GM12891 (cell line): ENCODE measurements at regions not wholly inside any gene's neighbourhood (a gene's known extent, or its start where the extent isn't known, plus 50 kb on each side); places are given as distances from the start of the nearest gene placed in this dataset.

Source experiments
- DNase-seq: peaks from one replicate; pipeline ENCODE4 v3.0.0; 2011; ENCODE audit warnings: low spot score; ENCODE audit not compliant: insufficient read length
- FAIRE-seq: peaks from 2 replicates; lab custom pipeline; 2011; peaks lifted over from hg19 to GRCh38; lab: Jason Lieb, UNC
- PAX5 ChIP-seq: IDR thresholded peaks from 2 replicates; pipeline ENCODE4 v1.6.1; 2011; ENCODE audit warnings: low read length, moderate library complexity, mild to moderate bottlenecking; ENCODE audit not compliant: insufficient read depth, severe bottlenecking
- POLR2A ChIP-seq: IDR thresholded peaks from 2 replicates; pipeline ENCODE4 v1.6.1; 2011; ENCODE audit warnings: low read depth, low read length, control low read depth
- POLR2AphosphoS5 ChIP-seq: IDR thresholded peaks from 2 replicates; pipeline ENCODE4 v1.6.1; 2011; ENCODE audit warnings: low read depth, low read length, control low read depth
- POU2F2 ChIP-seq: IDR thresholded peaks from 2 replicates; pipeline ENCODE4 v1.6.1; 2011; ENCODE audit warnings: low read depth, mild to moderate bottlenecking, control low read depth, low read length, moderate library complexity
- SPI1 ChIP-seq: IDR thresholded peaks from 2 replicates; pipeline ENCODE4 v1.6.1; 2011; ENCODE audit warnings: low read depth, low read length, control low read depth
- TAF1 ChIP-seq: IDR thresholded peaks from 2 replicates; pipeline ENCODE4 v1.6.1; 2011; ENCODE audit warnings: low read depth, low read length, control low read depth

- DNase-seq (no peak), FAIRE-seq (no peak)
- TF ChIP-seq POLR2A: no peak
- no peak for TF ChIP-seq SPI1
- TF ChIP-seq PAX5: no peak
- no peak for TF ChIP-seq POLR2AphosphoS5
Observed at GRCh38 chr14:87573591-87573990, 419.4 kb downstream of the GALC start.

DNA sequence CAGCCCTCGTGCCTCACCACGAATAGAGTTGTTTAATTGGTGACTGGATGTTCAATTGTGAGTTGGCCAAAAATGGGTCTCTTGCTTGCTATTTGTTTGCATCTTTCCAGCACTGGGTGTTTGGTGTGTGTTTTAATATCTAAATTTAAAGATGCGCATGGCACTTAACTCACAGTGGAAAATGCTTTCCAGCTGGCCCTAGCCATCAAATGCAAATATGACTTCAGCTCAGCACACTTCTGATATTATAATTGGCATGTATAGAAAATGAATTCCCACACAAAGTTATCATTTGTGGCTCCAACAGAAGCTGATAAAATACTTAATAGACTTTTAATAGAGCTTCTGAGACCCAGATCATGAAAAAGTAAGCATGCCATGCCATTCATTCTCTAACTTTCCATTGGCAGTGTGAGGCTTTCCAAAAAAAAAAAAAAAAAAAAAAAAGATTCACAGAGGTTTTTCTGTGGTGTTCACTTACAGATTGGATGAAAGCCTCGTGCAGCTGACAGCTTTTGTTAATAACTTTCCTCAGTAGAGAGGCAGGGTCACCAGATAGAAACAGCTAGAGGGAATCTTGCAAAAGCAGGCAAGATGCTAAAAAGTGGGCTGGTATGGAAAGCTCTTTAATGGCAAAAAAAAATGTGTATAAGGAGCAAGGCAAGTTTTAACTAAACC is 425.2 kb downstream of the GALC start:
- no peak for DNase-seq
- TF ChIP-seq POLR2AphosphoS5 (no peak), POLR2A (no peak), TAF1 (no peak), POU2F2 (no peak), SPI1 (no peak), PAX5 (no peak)
- no peak for FAIRE-seq

- no peak for DNase-seq
- TF ChIP-seq SPI1: no peak
- TF ChIP-seq POLR2A: no peak
- no peak for TF ChIP-seq TAF1
- no peak for TF ChIP-seq POU2F2
- TF ChIP-seq PAX5: no peak
- FAIRE-seq: no peak
Observed at GRCh38 chr14:87566991-87567390, 426.0 kb downstream of the GALC start.

DNA sequence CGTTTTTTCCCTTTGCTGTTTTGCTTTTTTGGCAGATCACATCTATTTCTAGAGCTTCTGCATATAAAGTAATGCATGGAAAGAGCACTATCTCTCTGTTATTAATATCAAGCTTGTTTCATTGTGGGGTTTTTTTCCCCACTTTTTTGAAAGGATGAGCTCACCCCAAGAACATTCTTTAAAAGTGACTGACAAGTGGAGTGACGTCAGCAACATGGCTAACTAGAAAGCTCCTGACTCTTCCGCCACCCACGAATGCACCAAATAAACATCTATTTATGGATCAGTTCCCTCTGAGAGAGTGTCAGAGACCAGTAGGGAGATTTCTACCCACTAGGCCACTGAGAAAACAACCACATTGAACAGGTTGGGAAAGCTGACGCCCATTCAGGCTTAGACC is 445.4 kb downstream of the GALC start:
- TF ChIP-seq POU2F2: no peak
- TF ChIP-seq POLR2A: no peak
- TF ChIP-seq POLR2AphosphoS5: no peak
- no peak for TF ChIP-seq PAX5
- TF ChIP-seq SPI1: no peak
- no peak for TF ChIP-seq TAF1
- no peak for DNase-seq
- no peak for FAIRE-seq

- DNase-seq (no peak), FAIRE-seq (no peak)
- TF ChIP-seq SPI1 (no peak), POLR2AphosphoS5 (no peak), POLR2A (no peak), PAX5 (no peak), POU2F2 (no peak)
Observed at GRCh38 chr14:87542288-87542687, 450.7 kb downstream of the GALC start.

- DNase-seq: no peak
- FAIRE-seq: no peak
Observed at GRCh38 chr14:87540339-87540738, 452.6 kb downstream of the GALC start.

GRCh38 chr14:87529081-87529480 is 463.9 kb downstream of the GALC start:
- DNase-seq (no peak), FAIRE-seq (no peak)

More at GRCh38 chr14:87540339-87540738, 452.6 kb downstream of the GALC start:
- TF ChIP-seq PAX5: no peak
- no peak for TF ChIP-seq TAF1
- no peak for TF ChIP-seq POU2F2
- no peak for TF ChIP-seq SPI1
- no peak for TF ChIP-seq POLR2AphosphoS5
- no peak for TF ChIP-seq POLR2A

DNA sequence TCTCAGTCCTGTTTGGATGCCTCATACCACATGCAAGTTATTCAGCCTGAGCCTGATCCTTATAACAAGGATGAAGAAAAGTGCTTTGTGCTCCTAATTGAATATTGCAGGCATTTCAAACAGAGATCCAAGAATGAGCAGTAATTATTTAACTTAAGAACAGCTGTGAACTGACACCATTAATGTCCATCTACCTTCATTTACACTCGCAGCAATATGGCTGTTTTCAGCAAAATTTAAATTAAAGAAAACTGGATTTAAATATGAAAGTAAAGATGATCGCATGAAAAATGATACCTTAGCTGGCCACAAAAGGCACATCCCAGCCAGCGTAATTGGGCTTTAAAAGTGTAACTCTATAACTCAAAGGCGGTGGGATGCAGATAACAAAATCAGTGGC is 466.3 kb downstream of the GALC start:
- TF ChIP-seq TAF1 (no peak), SPI1 (no peak), POLR2AphosphoS5 (no peak), POU2F2 (no peak), POLR2A (no peak), PAX5 (no peak)
- FAIRE-seq (no peak), DNase-seq (no peak)

More at GRCh38 chr14:87529081-87529480, 463.9 kb downstream of the GALC start:
- no peak for TF ChIP-seq POLR2A
- TF ChIP-seq TAF1: no peak
- TF ChIP-seq POLR2AphosphoS5: no peak
- no peak for TF ChIP-seq PAX5
- no peak for TF ChIP-seq SPI1
- TF ChIP-seq POU2F2: no peak

DNA sequence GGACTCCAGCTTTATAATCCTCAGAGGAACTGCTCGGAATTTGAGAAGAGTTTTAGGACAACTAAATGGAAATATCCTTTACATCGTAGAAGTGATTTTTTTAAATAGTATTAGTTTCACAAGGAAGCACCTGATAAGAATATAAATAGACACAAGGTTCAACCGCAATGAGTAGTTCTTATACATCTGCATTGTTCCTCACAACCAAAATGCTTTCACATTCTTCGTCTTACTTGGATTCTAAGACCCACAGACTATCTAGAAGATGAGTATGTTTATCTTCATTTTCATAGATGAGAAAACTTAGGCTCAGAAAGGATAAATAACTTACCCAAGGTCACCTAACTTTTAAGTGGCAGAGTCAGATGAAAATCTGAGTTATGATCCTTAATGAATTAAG is 469.0 kb downstream of the GALC start:
- FAIRE-seq: no peak
- TF ChIP-seq SPI1: no peak
- no peak for TF ChIP-seq POLR2AphosphoS5
- TF ChIP-seq POU2F2: no peak
- TF ChIP-seq PAX5: no peak
- DNase-seq: no peak

DNA sequence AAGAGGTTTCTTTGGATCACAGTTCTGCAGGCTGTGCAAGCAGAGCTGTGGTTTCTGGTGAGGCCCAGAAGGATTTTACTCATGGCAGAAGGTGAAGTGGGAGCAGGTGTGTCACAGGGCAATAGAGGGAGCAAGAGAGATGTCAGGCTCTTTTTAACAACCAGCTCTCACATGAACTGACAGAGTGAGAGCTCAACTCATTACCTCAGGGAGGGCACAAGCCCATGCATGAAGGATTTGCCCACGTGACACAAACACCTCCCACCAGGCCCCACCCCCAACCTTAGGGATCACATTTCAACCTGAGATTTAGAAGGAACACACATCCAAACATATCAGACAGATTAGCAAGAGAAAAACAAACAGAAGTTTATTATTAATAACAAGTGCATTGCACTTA is 470.4 kb downstream of the GALC start:
- DNase-seq: no peak
- TF ChIP-seq POU2F2 (no peak), SPI1 (no peak), PAX5 (no peak), POLR2AphosphoS5 (no peak), POLR2A (no peak), TAF1 (no peak)
- FAIRE-seq: no peak

DNA sequence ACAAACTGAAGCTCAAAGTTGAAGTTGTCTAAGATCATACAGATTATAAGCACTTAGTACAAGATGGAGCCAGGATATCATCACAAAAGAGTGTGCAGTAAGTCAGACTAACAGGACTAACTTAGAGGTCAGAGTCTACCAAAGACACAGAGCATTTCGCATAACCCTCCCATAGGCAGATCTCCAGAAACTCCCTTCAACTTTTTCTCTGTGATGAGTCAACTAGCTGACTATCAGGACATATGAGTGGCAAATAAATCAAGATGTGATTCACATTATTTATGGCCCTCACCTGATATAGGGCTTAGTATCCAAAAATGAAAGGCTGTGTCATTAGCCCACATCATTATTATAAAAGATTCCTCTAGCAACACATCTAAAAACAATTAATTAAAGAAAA is 484.6 kb downstream of the GALC start:
- FAIRE-seq (no peak), DNase-seq (no peak)
- TF ChIP-seq POLR2AphosphoS5 (no peak), SPI1 (no peak), POLR2A (no peak), TAF1 (no peak), POU2F2 (no peak), PAX5 (no peak)
